Coronary artery (tissue), 2 donors: ENCODE measurements at regions not wholly inside any gene's neighbourhood (a gene's known extent, or its start where the extent isn't known, plus 50 kb on each side); places are given as distances from the start of the nearest gene placed in this dataset.

ENCODE experiments used
- DNase-seq: peaks from one replicate; pipeline ENCODE4 v3.0.0-alpha.2; 2017; ENCODE audit warnings: low spot score
- H3K27ac ChIP-seq, 2 donors: fragments of 200-600 bp; sonication (generic); one replicate each; pipeline ENCODE4 v1.5.1; 2016 to 2019
- H3K4me3 ChIP-seq: fragments of 200-600 bp; sonication (generic); 2 replicates; pipeline ENCODE4 v1.5.1; 2016; ENCODE audit warnings: mild to moderate bottlenecking, moderate library complexity
- CTCF ChIP-seq: fragments of 200-600 bp; sonication (generic); IDR thresholded peaks from one replicate; pipeline ENCODE4 v1.5.1; 2019; ENCODE audit warnings: antibody characterized with exemption

GRCh38 chr2:8532438-8532837 is 149.4 kb upstream of the ID2 start:
- DNase-seq = no peak
- Histone ChIP-seq H3K4me3 (no peak overlapping the region), H3K27ac (no peak overlapping the region)
- TF ChIP-seq CTCF = no peak

DNA sequence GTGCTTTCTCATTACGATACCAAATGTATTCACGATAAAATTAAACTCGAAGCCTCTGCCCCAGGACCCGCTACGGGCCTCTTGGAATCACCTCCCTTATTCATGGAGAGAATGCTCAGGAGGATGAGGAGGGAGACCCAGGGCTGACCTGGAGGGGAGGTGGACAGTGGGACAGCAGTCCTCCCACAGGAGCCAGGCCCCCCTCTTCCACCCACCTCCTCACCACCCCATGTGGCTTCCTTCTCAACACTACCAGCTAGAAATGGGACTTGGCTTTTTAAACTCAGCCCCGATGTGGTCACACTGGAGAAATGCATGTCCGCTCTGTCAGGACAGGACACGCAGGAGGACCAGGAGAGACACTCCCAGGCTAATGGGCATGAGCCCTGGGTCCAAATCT is 147.9 kb upstream of the ID2 start:
- Histone ChIP-seq H3K27ac (peak overlapping the region in 1 of 2 donors; percentile 80), H3K4me3 (no peak overlapping the region)
- DNase-seq = no peak
- no peak for TF ChIP-seq CTCF

- H3K4me3 ChIP-seq = no peak overlapping the region
- peak overlapping the region in 1 of 2 donors; percentile 80 for H3K27ac ChIP-seq
- TF ChIP-seq CTCF = no peak
- DNase-seq = no peak
Observed at GRCh38 chr2:8534386-8534728, 147.5 kb upstream of the ID2 start.

DNA sequence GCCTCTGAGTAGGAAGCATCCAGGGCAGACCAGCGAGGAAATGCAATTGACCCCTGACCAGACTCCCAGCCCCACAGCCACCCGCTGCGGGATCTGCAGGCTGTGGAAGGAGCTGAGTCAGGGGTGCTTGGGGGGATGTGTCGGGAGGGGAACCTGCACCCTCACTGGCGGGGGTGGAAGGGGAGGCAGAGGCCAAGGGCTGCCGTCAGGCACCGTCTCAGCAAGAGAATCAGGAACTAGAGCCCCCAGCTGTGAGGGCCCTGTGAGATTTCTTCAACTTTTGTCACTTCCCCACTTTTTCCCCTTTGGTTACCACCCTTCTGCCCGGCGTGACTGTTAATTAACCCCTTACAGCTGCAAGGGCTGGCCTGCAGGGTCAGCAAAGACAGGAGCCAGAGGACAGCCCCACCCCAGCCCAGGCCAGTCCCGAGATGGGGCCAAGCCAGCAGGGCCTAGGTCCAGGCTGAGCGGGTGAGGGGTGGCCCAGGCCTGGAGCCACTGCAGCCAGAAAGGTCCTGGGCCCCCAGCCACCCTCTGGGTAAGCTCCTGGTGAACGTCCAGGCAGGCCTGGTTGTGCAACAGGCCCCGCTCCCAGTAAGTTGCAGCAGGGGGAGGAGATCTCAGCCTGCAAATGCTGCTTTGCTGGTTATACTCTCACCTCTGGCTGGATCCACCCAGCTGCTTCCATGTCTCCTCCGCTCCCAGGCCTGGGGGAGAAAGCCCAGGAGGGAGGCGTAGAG is 147.0 kb upstream of the ID2 start:
- H3K4me3 ChIP-seq = no peak overlapping the region
- no peak for TF ChIP-seq CTCF
- DNase-seq = no peak
- peak overlapping the region; percentile 37 to 80 for H3K27ac ChIP-seq

DNA sequence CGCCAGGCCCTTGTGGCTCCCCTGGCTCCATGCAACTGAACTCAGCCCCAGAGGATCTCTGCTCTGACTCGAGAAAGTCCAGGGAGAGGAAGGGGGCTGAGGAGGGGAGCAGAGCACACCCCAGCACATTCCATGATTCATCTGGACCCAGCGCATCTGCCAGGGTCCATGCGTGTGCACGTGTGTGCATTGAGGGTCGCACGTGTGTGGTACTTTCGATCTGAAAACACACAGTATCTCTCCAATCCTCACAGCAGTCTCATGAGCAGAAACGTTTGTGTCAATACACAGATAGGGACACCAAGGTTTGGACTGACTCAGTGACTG is 146.4 kb upstream of the ID2 start:
- no peak overlapping the region for H3K4me3 ChIP-seq
- no peak for TF ChIP-seq CTCF
- peak overlapping the region; percentile 37 to 80 for H3K27ac ChIP-seq
- DNase-seq = no peak

DNA sequence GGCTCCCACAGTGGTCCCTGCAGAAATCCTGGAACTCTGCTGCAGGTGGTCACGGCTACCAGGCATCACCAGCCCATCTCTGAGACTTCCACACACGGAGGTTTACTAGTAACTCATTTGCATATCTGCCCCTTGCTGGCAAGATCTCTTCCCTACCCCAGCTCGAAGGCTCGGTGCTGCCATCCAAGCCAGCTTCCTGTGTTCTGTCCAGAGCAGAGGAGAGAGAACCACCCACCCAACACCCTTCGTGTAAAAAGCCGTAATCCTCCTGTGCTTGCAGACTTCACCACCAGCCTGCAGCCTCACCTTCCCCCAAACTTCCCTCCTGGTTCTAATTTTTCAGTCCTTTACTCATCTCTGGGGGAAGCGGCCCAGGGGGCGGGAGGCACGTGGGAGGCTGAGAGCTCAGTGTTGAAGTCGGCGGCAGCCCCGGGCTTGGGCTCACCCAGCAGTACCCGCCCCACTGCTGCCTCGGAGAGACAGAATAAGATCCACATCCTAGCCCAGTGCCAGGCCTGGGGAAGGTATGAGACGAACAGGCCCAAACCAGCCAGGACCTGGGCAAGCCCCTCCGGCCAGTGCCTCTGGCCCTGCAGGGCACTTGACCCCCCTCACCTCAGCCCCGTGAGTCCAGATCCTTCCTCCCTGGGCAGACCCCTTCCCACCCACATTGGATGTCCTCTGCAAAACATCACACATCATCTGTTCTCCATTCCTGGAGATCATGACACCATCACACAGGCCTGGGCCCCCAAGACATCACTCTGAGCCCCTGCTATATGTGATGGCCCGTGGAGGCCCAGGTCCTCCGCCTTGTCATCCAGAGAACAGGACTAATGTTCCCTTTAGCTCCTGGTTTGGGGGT is 145.8 kb upstream of the ID2 start:
- no peak for TF ChIP-seq CTCF
- DNase-seq = no peak
- Histone ChIP-seq H3K4me3 (no peak overlapping the region), H3K27ac (peak overlapping the region in 1 of 2 donors; percentile 80)
